GM19395 (cell line): ENCODE measurements at regions not wholly inside any gene's neighbourhood (a gene's known extent, or its start where the extent isn't known, plus 50 kb on each side); places are given as distances from the start of the nearest gene placed in this dataset.
A peak's percentile ranks its signal among the peaks of the same experiment; 100 is the strongest.

ENCODE experiments used
- ATAC-seq: cut with Tn5 transposase; IDR thresholded peaks from one replicate; pipeline ENCODE4 v1.9.1; 2021; ENCODE audit warnings: mild to moderate bottlenecking, moderate library complexity; ENCODE audit not compliant: unreplicated experiment

- ATAC-seq = no peak
Observed at GRCh38 chr14:53695692-53696214, 260.9 kb downstream of the BMP4 start.

- ATAC-seq = no peak
Observed at GRCh38 chr14:53692885-53693284, 263.7 kb downstream of the BMP4 start.

GRCh38 chr14:53692451-53692850, 264.2 kb downstream of the BMP4 start:
- no peak for ATAC-seq

DNA sequence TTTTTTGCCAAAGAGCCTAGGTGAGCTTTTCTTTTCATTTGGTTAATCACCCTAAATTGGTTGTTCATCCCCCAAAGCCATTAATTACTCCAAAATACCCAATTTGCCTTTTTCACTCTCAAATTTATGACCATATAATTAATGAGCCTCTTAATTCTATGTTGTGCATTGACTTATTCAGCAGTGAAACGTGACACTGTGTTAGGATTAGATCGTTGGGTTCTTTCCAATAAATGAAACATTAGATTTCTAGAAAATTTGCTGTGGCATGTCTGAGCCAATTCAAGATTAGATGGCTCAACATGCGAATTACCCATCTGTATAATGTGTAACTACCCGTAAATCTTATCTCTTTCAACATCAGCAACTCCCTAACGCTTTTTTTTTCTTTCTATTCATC, 273.4 kb downstream of the BMP4 start:
- no peak for ATAC-seq

- no peak for ATAC-seq
Observed at GRCh38 chr14:53672526-53672925, 284.1 kb downstream of the BMP4 start.

DNA sequence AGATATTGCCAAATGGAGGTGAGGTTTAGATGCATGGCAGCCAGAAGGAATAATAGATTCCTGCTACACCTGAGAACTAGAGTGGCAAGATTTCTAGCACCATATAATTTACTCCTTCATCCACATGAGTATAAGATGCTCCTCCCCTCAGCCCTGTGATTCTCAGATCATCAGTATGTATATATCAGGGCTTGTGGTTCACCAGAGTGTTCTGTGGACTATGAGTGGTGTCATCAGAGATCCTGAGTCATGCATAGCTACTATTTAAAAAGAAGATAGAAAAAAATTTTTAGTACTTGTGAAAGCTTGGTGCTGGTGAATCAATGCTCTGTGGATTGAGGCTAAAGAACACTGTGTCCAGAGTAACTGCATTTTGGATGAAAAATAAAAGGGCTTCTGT, 285.9 kb downstream of the BMP4 start:
- ATAC-seq = no peak

DNA sequence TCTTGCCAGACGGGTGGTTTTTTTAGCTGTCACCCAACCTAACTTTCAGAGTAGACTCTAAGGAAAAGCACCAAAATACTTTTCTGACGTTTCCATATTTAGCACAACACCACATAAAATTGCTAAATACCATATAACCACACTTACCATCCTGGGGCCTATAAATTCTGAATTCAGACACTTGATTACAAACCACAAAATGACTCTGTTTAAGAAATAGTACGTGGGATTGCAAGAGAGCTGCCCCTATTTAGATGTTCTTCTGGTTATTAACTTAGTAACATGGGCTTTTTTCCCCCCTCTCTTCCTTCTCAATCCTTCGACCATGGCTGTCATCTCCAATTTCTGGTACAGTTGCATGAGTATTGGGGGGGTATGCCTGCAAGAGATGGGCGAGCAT, 287.7 kb downstream of the BMP4 start:
- no peak for ATAC-seq

DNA sequence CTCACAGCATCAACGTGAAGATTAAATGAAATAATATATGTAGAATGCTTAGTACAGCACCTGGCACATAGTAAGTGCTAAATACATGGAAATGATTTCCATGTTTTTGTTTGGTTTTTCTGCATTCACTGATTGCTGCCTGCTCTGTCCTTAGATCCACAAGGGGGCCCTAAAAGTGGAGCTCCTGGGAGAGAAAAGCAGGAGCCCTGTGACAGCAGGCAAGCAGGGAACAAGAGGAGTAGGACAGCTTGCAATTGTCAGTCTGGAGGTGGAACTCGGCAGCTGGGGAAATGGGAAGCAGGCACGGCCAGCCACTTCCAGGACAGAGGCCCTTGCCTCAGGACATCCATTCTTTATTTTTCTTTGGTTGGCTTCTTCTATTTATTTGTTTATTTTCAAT, 292.9 kb downstream of the BMP4 start:
- no peak for ATAC-seq

- ATAC-seq = peak; percentile 86
Observed at GRCh38 chr14:53655080-53655785, 301.4 kb downstream of the BMP4 start.

DNA sequence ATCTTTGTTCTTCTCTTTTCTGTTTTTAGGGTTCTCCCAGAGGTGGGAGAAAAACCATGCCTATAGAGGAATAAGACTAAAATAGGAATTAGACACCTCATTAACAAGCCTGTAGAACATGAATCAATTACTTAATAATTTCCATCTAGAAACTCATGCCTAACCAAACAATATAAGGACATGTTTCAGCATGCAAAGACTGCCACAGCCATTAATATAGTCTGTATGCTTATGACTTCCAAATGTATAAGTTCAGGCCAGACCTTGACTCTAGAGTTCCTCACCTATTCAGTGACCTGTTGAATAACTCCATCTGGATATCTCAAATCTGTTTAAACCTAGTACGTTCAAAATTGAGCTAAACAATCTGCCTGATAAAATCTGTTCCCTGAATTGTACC, 304.6 kb downstream of the BMP4 start:
- no peak for ATAC-seq

GRCh38 chr14:53651096-53651740, 305.4 kb downstream of the BMP4 start:
- no peak for ATAC-seq

DNA sequence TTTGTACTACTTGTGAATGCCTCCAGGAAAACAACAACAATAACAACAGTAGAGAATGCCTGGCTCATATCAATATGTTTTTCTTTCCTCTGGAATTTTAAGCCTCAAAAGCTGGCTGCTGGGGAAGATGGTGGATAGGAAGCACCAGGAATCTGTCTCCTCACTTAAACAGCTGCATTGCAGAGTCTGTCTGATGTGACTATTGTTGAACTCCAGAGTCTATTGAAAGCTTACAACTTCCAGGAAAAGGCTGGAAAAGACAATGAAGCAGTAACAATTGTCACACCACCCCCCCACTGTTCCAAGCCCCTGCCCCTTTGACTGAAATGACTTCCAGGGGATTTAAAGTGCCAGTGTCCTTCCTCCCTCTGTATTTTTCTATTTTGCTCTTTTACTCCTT, 309.7 kb downstream of the BMP4 start:
- no peak for ATAC-seq

DNA sequence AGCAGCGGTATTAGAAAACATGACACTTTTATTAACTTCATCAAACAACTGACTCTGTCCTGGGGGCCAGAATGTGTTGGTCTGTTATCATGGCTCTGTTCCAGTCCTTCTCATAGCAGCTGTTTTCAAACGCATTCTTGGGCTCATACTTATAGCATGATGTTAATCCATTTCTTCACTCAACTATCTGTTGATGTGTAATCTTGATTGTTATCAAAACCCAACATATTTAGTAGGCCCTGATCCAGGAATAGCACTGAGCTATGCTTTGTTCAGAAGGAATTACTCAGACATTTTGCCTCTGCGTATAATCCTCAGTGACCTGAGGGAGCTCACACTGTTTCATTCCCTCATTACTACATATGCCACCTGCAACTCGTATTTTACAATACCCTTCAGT, 315.9 kb downstream of the BMP4 start:
- ATAC-seq = no peak

GRCh38 chr14:53638966-53639365, 317.7 kb downstream of the BMP4 start:
- no peak for ATAC-seq

- no peak for ATAC-seq
Observed at GRCh38 chr14:53634793-53635192, 321.8 kb downstream of the BMP4 start.

- no peak for ATAC-seq
Observed at GRCh38 chr14:53630336-53630735, 326.3 kb downstream of the BMP4 start.

- ATAC-seq = no peak
Observed at GRCh38 chr14:53628732-53629430, 327.7 kb downstream of the BMP4 start.

DNA sequence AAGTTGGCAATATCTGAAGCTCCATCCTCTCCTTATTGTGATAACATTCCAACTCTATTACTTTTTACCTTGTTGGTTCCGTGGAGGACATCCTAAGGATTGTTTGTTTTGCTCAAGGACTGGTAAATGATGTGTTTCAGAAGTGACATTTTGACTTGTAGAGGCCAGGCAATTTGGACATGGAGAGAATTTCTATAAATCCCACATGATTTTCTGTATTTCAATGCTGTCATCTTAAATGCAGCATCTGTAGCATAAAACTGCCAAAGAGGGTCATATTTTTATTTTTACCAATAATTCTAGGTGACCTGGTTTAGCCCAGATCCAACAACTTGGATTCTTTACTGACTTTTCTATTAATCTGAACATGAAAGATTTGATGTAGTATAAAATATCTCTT, 328.4 kb downstream of the BMP4 start:
- ATAC-seq = no peak

- no peak for ATAC-seq
Observed at GRCh38 chr14:53626761-53627160, 329.9 kb downstream of the BMP4 start.

DNA sequence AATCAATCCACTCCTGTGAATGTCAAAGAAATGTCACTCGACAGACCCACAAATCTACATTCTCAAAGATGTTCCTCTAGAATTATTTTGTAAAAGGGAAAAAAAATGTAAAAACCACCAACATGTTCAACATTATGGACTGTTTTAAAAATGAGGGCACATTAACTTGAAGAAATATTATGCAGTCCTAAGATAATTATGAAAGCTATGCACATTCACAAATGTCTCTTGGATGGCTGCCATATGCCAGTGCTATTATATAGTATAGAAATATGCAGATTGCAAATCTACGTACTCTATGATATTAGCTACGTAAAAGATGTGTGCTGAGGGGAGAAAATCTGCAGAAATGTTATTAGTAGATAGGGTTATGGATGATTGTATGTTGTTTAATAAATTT, 334.2 kb downstream of the BMP4 start:
- ATAC-seq = no peak

DNA sequence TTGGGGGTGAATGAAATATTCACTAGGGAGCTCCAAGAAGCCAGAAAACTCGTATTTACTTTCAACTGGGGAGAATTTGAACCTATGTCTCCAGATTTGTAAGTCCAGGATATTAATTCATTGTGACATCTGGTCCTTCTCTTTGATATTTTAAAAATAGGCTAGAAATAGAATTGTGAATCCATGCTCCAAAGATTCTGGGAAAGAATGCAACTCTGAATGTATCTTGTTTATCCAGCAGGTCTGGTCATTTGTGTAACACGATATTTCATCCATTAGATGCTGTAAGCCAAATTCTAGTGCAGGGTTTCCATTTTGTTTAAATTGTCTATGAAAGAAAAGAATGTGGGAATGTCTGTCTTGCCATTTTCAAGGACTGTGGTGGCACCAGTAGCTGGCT, 334.7 kb downstream of the BMP4 start:
- ATAC-seq = no peak

DNA sequence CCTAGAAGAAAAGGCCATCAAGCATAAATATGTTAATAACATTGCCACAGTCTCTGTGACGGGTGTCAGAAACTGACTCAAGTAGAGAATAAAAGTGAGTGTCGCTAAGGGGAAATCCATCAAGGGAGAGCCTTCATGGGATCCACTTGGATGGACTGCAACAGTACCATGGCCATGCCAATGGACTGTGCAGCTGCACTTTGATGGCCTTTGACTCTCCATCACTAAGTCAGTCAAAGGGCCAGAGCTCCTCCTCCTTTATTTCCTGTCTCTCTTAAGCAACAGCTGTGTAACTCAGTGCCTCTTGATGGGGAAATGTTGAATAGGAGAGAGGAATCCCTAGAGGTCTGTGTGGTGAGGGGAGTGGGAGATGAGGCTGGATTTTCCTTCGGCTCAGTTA, 335.2 kb downstream of the BMP4 start:
- ATAC-seq = no peak
